HG03196 (cell line): ENCODE measurements at regions not wholly inside any gene's neighbourhood (a gene's known extent, or its start where the extent isn't known, plus 50 kb on each side); places are given as distances from the start of the nearest gene placed in this dataset.

Experiments used
- ATAC-seq: cut with Tn5 transposase; IDR thresholded peaks from one replicate; pipeline ENCODE4 v1.9.1; 2021; ENCODE audit not compliant: unreplicated experiment

DNA sequence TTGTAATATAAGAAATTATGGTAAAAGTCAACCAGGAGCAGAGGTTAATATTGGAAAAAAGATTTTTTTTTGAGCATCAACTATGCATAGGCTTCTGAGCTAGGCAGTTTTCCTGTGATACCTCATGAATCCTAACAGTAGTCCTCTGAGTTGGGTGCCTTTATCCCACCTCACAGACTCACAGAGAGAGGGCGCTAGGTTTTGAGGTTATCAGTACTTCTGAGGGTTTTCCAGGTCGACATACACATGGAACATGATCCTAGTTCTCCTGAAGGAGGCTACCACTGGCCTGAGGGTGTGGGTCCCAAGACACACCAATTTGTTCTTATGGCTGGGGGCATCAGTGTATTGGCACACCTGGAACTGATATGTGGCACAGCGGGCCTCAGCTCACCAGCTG, 358.8 kb upstream of the JAG1 start:
- no peak for ATAC-seq

GRCh38 chr20:11034025-11034424, 360.2 kb upstream of the JAG1 start:
- no peak for ATAC-seq

DNA sequence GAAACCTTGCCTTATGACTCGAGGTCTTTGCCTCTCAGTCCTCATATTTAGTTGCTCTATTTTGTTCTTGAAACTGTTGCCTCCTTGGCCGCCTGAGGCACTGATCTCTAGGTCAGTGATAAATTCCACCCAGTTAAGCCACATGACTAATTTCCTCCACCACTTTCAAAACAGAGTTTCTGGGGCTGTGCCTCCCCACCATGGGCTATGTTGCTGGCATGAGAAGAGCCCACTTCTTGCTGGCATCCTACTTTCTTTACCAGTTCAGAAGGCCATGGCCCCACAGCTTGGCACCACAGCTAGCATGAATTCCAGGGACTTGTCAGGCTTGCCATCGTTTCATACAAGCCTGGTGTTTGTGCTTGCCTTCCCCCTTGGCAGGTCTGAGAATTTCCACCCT, 361.4 kb upstream of the JAG1 start:
- no peak for ATAC-seq

DNA sequence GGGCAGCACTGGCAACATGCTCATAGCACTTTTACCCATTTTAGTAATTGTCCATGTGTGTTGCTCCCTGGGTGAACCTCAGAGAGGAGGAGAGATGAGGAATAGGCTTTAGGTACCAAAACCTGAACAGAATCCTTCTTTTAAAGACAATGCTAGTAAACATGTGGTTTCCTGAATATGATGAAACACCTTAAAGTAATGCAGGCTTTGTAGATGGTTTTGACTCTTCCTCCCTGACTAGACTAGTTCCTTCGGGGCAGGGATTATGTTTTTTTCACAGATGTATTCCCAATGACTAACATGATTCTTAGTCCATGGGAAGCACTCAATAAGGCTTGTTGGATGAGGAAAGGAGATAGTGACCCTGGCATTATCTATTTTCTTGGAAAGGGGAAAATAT, 367.6 kb upstream of the JAG1 start:
- ATAC-seq = no peak

DNA sequence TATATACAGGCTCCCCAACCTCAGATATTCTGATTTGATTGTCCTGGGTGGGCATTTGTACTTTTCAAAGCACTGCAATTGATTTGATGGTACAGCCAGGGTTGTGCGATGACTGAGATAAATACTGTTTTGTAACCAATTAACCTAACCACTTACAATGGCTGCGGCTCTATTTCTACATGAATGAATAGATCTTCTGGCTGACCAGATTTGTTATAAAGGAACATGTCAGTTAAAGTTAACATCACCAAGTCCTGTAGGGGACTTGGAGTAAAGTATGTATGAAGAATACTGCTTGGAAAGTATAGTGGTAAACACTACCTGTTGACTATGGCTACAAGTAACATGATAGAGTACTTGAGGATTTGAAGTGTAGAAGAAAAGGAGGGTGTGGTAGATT, 369.2 kb upstream of the JAG1 start:
- no peak for ATAC-seq

DNA sequence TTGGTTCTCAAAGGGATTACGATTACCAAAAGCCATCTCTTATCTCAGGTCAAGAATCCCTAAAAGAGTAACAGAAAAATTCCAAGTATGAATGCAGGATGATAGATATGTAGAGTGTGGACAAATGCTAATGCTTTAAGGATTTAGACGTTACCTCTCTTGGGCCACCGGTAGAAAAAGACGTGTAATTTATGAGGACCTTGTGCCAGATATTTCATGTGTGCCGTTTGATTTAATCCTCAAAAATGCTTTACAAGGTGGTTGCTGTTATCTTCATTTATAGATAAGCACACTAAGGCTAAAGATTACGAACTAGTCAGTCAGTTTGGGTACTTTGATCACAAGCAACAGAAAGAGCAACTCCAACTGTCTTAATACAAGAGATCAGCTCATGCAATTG, 370.8 kb upstream of the JAG1 start:
- ATAC-seq = no peak

GRCh38 chr20:11045412-11046175, 371.8 kb upstream of the JAG1 start:
- no peak for ATAC-seq

GRCh38 chr20:11047559-11047958, 373.8 kb upstream of the JAG1 start:
- ATAC-seq = no peak

- ATAC-seq = no peak
Measured at GRCh38 chr20:11048739-11049138, 374.9 kb upstream of the JAG1 start.

- no peak for ATAC-seq
Measured at GRCh38 chr20:11050350-11050749, 376.6 kb upstream of the JAG1 start.

DNA sequence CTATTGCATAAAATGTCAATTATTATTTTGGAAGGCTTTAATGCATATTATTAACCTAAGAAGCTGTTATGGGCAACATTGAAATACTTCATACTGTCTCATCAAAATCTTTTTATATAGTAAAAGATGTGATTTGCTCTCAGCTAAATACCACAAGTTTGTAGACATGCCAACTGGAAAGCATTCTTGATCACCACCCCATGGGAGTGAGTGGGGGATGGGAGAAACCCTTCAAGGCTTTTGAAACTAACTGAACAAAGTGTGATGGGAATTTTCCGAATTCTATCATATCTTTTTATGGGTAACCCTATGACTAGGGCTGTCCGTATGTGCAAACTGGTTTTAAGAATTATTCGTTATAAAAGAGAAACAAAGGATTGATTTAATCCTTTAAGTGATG, 377.3 kb upstream of the JAG1 start:
- no peak for ATAC-seq

DNA sequence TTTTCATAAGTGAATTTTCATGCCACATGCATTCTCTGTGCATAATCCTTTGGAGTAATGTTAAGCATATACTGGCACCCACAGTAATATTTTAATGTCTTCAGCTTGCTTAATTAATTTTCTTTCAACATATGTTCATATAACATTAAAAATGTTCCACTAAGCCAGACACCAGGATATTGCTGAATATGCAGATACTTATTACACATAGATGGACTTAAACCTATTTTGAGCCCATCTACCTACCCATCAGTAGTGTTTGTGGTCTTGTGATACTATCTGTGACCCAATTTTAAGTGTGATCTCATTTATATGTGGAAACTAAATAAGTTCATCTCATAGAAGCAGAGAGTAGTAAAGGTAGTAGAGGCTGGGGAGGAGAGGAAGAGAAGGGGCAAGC, 379.5 kb upstream of the JAG1 start:
- no peak for ATAC-seq

GRCh38 chr20:11054266-11054993, 380.6 kb upstream of the JAG1 start:
- ATAC-seq = no peak

- peak; percentile 73 for ATAC-seq
Measured at GRCh38 chr20:11056414-11056813, 382.6 kb upstream of the JAG1 start.

GRCh38 chr20:11057624-11058023, 383.8 kb upstream of the JAG1 start:
- no peak for ATAC-seq

DNA sequence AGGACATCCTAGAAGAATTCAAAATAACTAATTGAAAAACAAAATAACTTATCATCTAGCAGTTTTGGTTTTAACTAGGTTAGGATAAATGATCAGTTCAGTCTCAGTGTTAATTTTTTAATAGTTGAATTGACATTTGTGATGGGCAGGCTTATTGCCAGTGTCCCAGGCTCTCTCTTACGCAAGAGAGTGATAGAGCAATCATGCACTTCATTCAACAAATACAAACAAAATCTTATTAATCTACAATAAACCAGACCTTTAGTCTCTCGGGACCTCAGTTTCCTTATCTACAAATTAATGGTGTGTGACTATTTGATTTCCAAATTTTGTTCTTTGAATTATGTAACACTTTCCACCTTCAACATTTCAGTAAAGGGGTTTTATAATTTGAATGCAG, 385.9 kb upstream of the JAG1 start:
- no peak for ATAC-seq

GRCh38 chr20:11060423-11061185, 386.8 kb upstream of the JAG1 start:
- ATAC-seq = no peak

GRCh38 chr20:11063444-11063843, 389.6 kb upstream of the JAG1 start:
- no peak for ATAC-seq

DNA sequence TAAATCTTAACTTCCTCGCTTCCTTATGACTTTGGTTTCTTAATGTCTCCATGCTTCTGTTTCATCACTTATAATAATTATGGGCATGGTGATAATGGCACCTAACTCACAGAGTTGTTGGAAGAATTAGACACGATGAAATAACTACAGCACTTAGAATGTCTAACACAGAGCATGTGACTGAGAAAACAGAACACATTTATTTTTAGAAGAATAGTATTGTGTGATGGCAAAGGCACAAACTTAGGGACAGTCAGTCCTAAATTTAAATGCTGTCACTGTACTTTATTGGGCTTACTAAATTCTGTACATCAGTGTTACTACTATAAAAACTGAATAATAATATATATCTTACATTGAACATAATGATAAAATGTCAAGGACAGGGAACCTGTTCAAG, 391.1 kb upstream of the JAG1 start:
- no peak for ATAC-seq

DNA sequence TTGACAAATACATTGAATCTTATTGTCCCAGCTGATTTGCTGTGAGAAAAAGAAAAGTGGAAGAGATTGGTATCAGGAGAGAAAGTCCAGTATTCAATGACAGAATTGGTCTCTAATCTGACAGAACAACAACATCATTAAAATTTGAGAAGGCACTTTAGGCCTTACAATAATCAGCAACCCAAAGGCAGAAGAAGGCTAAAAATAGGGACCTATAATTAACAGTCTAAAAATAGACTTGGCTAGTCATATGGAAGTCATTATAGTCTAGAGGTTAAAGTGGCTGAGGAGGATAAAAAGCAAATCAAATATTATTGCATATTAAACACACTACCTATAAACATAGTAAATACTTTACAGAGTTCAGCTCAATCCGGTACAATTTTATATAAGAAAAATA, 393.6 kb upstream of the JAG1 start:
- ATAC-seq = no peak

DNA sequence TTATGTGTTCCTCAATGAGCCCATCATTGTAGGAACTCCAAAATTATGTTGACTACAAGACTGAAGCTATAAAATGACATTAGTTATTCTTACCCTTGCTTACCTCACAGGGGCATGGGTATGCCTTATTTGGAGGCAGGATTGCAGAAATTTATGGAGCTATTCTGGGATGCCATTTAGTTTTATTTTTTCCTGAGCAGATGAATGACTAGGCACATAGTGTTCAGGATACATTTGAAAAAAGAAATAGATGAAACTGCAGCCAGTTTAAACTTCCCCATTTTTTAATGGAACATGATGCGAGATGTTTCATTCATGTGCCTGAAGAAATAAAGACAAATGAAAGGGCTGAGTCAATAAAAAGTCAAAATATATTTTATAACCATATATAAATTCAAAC, 399.2 kb upstream of the JAG1 start:
- no peak for ATAC-seq
